SK-N-SH treated with all-trans-retinoic acid at 6 μM for 48 hours (cell line): ENCODE measurements at regions not wholly inside any gene's neighbourhood (a gene's known extent, or its start where the extent isn't known, plus 50 kb on each side); places are given as distances from the start of the nearest gene placed in this dataset.

Experiments
- ARNTL ChIP-seq: fragments of 450-650 bp; formaldehyde crosslinking; IDR thresholded peaks from 2 replicates; pipeline ENCODE4 v1.5.0; 2020; ENCODE audit warnings: low read depth, mild to moderate bottlenecking, moderate library complexity, borderline replicate concordance
- CREB5 ChIP-seq: fragments of 250-450 bp; sonication (Bioruptor Pico); IDR thresholded peaks from 2 replicates; pipeline ENCODE4 v1.5.1; 2020; ENCODE audit warnings: low read depth, mild to moderate bottlenecking, moderate library complexity
- ESRRG ChIP-seq: fragments of 250-450 bp; sonication (Bioruptor Pico); IDR thresholded peaks from 2 replicates; pipeline ENCODE4 v1.6.1; 2021; ENCODE audit warnings: mild to moderate bottlenecking
- ISL1 ChIP-seq: fragments of 250-450 bp; sonication (Bioruptor Pico); IDR thresholded peaks from 2 replicates; pipeline ENCODE4 v2.1.2; 2022; ENCODE audit warnings: mild to moderate bottlenecking, moderate library complexity
- RARB ChIP-seq: fragments of 250-450 bp; sonication (Bioruptor Pico); IDR thresholded peaks from 2 replicates; pipeline ENCODE4 v1.8.0; 2021; ENCODE audit warnings: mild to moderate bottlenecking, moderate library complexity
- TSHZ2 ChIP-seq: fragments of 250-450 bp; sonication (Bioruptor Pico); IDR thresholded peaks from 2 replicates; pipeline ENCODE4 v1.5.0; 2020; ENCODE audit warnings: mild to moderate bottlenecking, moderate library complexity
- ZFP30 ChIP-seq: fragments of 450-650 bp; formaldehyde crosslinking; IDR thresholded peaks from 2 replicates; pipeline ENCODE4 v1.5.0; 2022; ENCODE audit warnings: mild to moderate bottlenecking, moderate library complexity
- ZNF565 ChIP-seq: fragments of 450-650 bp; formaldehyde crosslinking; conservative IDR thresholded peaks from 2 replicates; pipeline ENCODE4 v1.5.0; 2020; ENCODE audit warnings: low read depth, mild to moderate bottlenecking, moderate library complexity
- ZNF70 ChIP-seq: fragments of 450-650 bp; formaldehyde crosslinking; IDR thresholded peaks from 2 replicates; pipeline ENCODE4 v1.5.0; 2020; ENCODE audit warnings: mild to moderate bottlenecking, moderate library complexity
- ZNF8 ChIP-seq: fragments of 450-650 bp; formaldehyde crosslinking; IDR thresholded peaks from 2 replicates; pipeline ENCODE4 v1.5.0; 2020; ENCODE audit warnings: mild to moderate bottlenecking, moderate library complexity
- TF ChIP-seq, protein P1 (sequence below): fragments of 250-450 bp; sonication (Bioruptor Pico); IDR thresholded peaks from 2 replicates; pipeline ENCODE4 v1.8.0; 2020; ENCODE audit warnings: mild to moderate bottlenecking, moderate library complexity, borderline replicate concordance
- TF ChIP-seq, protein P2 (sequence below): fragments of 250-450 bp; sonication (Bioruptor Pico); IDR thresholded peaks from 2 replicates; pipeline ENCODE4 v1.5.1; 2021; ENCODE audit warnings: mild to moderate bottlenecking, moderate library complexity

DNA sequence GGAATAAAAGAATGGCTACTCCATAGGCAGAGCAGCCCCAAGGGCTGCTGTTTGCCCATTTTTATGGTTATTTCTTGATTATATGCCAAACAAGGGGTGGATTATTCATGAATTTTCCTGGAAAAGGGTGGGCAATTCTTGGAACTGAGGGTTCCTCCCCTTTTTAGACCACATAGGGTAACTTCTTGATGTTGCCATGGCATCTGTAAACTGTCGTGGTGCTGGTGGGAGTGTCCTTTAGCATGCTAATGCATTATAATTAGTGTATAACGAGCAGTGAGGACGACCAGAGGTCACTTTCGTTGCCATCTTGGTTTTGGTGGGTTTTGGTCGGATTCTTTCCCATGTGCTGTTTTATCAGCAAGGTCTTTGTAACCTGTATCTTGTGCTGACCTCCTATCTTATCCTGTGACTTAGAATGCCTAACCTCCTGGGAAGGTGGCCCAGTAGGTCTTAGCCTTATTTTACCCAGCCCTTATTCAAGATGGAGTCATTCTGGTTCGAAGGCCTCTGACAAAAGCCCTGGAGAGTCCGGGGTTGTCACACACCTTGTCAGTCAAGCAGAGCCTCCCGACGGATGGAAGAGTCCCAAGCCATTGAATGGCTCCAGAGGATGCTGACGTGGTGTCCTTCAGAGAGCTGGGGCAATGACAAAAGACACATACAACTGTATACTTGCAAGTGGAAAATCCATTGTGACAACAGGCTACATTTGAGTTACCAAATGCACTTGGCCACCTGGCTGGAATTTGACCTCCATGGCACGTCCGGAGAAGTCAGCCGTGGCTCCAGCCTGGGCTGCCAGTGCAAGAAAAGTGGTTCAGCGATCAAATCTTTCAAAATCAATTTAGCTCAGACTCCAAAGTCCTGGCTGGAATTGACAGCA lies 67.1 kb upstream of the CLINT1 start:
- TF ChIP-seq RARB (no peak), TSHZ2 (CRISPR knock-in tag) (no peak), ARNTL (CRISPR knock-in tag) (no peak), CREB5 (no peak), ISL1 (CRISPR knock-in tag) (no peak), ZFP30 (CRISPR knock-in tag) (no peak), ZNF565 (CRISPR knock-in tag) (no peak), ZNF70 (CRISPR knock-in tag) (no peak), ZNF8 (no peak), ESRRG (CRISPR knock-in tag) (no peak)
- TF ChIP-seq, protein P1, sequence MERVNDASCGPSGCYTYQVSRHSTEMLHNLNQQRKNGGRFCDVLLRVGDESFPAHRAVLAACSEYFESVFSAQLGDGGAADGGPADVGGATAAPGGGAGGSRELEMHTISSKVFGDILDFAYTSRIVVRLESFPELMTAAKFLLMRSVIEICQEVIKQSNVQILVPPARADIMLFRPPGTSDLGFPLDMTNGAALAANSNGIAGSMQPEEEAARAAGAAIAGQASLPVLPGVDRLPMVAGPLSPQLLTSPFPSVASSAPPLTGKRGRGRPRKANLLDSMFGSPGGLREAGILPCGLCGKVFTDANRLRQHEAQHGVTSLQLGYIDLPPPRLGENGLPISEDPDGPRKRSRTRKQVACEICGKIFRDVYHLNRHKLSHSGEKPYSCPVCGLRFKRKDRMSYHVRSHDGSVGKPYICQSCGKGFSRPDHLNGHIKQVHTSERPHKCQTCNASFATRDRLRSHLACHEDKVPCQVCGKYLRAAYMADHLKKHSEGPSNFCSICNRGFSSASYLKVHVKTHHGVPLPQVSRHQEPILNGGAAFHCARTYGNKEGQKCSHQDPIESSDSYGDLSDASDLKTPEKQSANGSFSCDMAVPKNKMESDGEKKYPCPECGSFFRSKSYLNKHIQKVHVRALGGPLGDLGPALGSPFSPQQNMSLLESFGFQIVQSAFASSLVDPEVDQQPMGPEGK (CRISPR knock-in tag): no peak
- TF ChIP-seq, protein P2, sequence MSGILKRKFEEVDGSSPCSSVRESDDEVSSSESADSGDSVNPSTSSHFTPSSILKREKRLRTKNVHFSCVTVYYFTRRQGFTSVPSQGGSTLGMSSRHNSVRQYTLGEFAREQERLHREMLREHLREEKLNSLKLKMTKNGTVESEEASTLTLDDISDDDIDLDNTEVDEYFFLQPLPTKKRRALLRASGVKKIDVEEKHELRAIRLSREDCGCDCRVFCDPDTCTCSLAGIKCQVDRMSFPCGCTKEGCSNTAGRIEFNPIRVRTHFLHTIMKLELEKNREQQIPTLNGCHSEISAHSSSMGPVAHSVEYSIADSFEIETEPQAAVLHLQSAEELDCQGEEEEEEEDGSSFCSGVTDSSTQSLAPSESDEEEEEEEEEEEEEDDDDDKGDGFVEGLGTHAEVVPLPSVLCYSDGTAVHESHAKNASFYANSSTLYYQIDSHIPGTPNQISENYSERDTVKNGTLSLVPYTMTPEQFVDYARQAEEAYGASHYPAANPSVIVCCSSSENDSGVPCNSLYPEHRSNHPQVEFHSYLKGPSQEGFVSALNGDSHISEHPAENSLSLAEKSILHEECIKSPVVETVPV: no peak
